H9 (cell line): ENCODE measurements at regions not wholly inside any gene's neighbourhood (a gene's known extent, or its start where the extent isn't known, plus 50 kb on each side); places are given as distances from the start of the nearest gene placed in this dataset.

Source experiments
- DNase-seq: peaks from one replicate; pipeline ENCODE4 v3.0.0-alpha.2; 2017
- H2AFZ ChIP-seq: one replicate; pipeline ENCODE4 v1.6.1; 2013; ENCODE audit warnings: mild to moderate bottlenecking, low read length, control low read depth, moderate library complexity
- H2AK5ac ChIP-seq: 2 replicates; pipeline ENCODE4 v1.6.1; 2013; ENCODE audit warnings: low read length, control low read depth, mixed read lengths; ENCODE audit not compliant: insufficient read length
- H2BK120ac ChIP-seq: one replicate; pipeline ENCODE4 v1.6.1; 2013; ENCODE audit warnings: low read depth, mild to moderate bottlenecking, low read length, control low read depth, inconsistent platforms; ENCODE audit not compliant: poor library complexity, severe bottlenecking
- H2BK12ac ChIP-seq: 2 replicates; pipeline ENCODE4 v1.6.1; 2013; ENCODE audit warnings: low read length, control low read depth, mixed read lengths, low read depth; ENCODE audit not compliant: insufficient read length
- H2BK15ac ChIP-seq: 2 replicates; pipeline ENCODE4 v1.6.1; 2013; ENCODE audit warnings: low read depth, low read length, control low read depth
- H2BK20ac ChIP-seq: one replicate; pipeline ENCODE4 v1.6.1; 2013; ENCODE audit warnings: low read depth, mild to moderate bottlenecking, low read length, control low read depth, inconsistent platforms; ENCODE audit not compliant: poor library complexity, severe bottlenecking
- H2BK5ac ChIP-seq: 2 replicates; pipeline ENCODE4 v1.6.1; 2013; ENCODE audit warnings: low read length, control low read depth, mixed read lengths; ENCODE audit not compliant: insufficient read length
- H3K14ac ChIP-seq: 2 replicates; pipeline ENCODE4 v1.6.1; 2013; ENCODE audit warnings: low read length, control low read depth; ENCODE audit not compliant: insufficient read depth
- H3K18ac ChIP-seq: 2 replicates; pipeline ENCODE4 v1.6.1; 2013; ENCODE audit warnings: low read depth, mild to moderate bottlenecking, mixed read lengths, low read length, control low read depth; ENCODE audit not compliant: insufficient read length
- H3K23ac ChIP-seq: 2 replicates; pipeline ENCODE4 v1.6.1; 2013; ENCODE audit warnings: low read length, control low read depth, mixed read lengths, low read depth; ENCODE audit not compliant: insufficient read length
- H3K23me2 ChIP-seq: 2 replicates; pipeline ENCODE4 v1.6.1; 2013; ENCODE audit warnings: low read depth, mild to moderate bottlenecking, mixed read lengths, low read length, control low read depth; ENCODE audit not compliant: insufficient read length, poor library complexity, severe bottlenecking
- H3K27ac ChIP-seq: 2 replicates; pipeline ENCODE4 v1.5.1; 2013; ENCODE audit warnings: low read length, control low read depth, mixed read lengths, low read depth; ENCODE audit not compliant: insufficient read length
- H3K27me3 ChIP-seq: 2 replicates; pipeline ENCODE4 v1.6.1; 2013; ENCODE audit warnings: low read length, control low read depth, inconsistent platforms; ENCODE audit not compliant: insufficient read depth
- H3K4ac ChIP-seq: 2 replicates; pipeline ENCODE4 v1.6.1; 2013; ENCODE audit warnings: low read depth, mild to moderate bottlenecking, control low read depth, inconsistent platforms, low read length, moderate library complexity
- H3K4me1 ChIP-seq: 2 replicates; pipeline ENCODE4 v1.6.1; 2013; ENCODE audit warnings: low read length, control low read depth, inconsistent platforms; ENCODE audit not compliant: insufficient read depth
- H3K4me2 ChIP-seq: 2 replicates; pipeline ENCODE4 v1.6.1; 2013; ENCODE audit warnings: low read length, control low read depth, mixed read lengths; ENCODE audit not compliant: insufficient read length, insufficient read depth
- H3K56ac ChIP-seq: 2 replicates; pipeline ENCODE4 v1.6.1; 2013; ENCODE audit warnings: low read depth, mild to moderate bottlenecking, mixed read lengths, low read length, control low read depth; ENCODE audit not compliant: insufficient read length
- H3K79me1 ChIP-seq: 2 replicates; pipeline ENCODE4 v1.6.1; 2013; ENCODE audit warnings: low read depth, mild to moderate bottlenecking, moderate library complexity, low read length, control low read depth, inconsistent platforms; ENCODE audit not compliant: insufficient read depth, poor library complexity, severe bottlenecking
- H3K79me2 ChIP-seq: 2 replicates; pipeline ENCODE4 v1.6.1; 2013; ENCODE audit warnings: low read length, control low read depth, inconsistent platforms; ENCODE audit not compliant: insufficient read depth
- H3K9ac ChIP-seq: 2 replicates; pipeline ENCODE4 v1.6.1; 2013; ENCODE audit warnings: low read length, control low read depth, mixed read lengths; ENCODE audit not compliant: insufficient read length; ENCODE audit errors: extremely low read depth
- H3K9me3 ChIP-seq: one replicate; pipeline ENCODE4 v1.6.1; 2013; ENCODE audit warnings: low read depth, low read length, inconsistent platforms; ENCODE audit not compliant: control insufficient read depth
- H3T11ph ChIP-seq: one replicate; pipeline ENCODE4 v1.6.1; 2013; ENCODE audit warnings: mild to moderate bottlenecking, low read length, control low read depth, inconsistent platforms
- H4K20me1 ChIP-seq: one replicate; pipeline ENCODE4 v1.6.1; 2013; ENCODE audit not compliant: control insufficient read depth, insufficient read length, insufficient read depth
- H4K5ac ChIP-seq: 2 replicates; pipeline ENCODE4 v1.6.1; 2013; ENCODE audit warnings: low read depth, mild to moderate bottlenecking, mixed read lengths, low read length, control low read depth; ENCODE audit not compliant: insufficient read length
- H4K8ac ChIP-seq: replicated peaks from 2 replicates; pipeline ENCODE4 v1.6.1; 2013; ENCODE audit warnings: low read length, control low read depth, mixed read lengths, low read depth; ENCODE audit not compliant: insufficient read length
- H4K91ac ChIP-seq: 2 replicates; pipeline ENCODE4 v1.6.1; 2013; ENCODE audit warnings: low read depth, mild to moderate bottlenecking, moderate library complexity, mixed read lengths, low read length, control low read depth; ENCODE audit not compliant: insufficient read length
- H3K27ac Mint-ChIP-seq, 3 experiments: 2 replicates in 2 of 3; 3 replicates in 1 of 3; pipeline ENCODE4 v1.8.0; 2020 to 2021; ENCODE audit warnings: mixed read lengths in 3 of 3, mild to moderate bottlenecking in 1 of 3, moderate library complexity in 1 of 3
- H3K27me3 Mint-ChIP-seq: 2 replicates; pipeline ENCODE4 v1.8.0; 2021; ENCODE audit warnings: low read depth, mild to moderate bottlenecking, moderate library complexity, mixed read lengths
- H3K36me3 Mint-ChIP-seq, 3 experiments: 2 replicates in 2 of 3; 3 replicates in 1 of 3; pipeline ENCODE4 v1.8.0; 2020 to 2021; ENCODE audit warnings: low read depth in 3 of 3, mixed read lengths in 3 of 3; ENCODE audit not compliant: insufficient read depth in 1 of 3
- H3K4me1 Mint-ChIP-seq, 2 experiments: 2 replicates each; pipeline ENCODE4 v1.8.0; 2020; ENCODE audit warnings: mixed read lengths in 2 of 2
- H3K4me3 Mint-ChIP-seq, 2 experiments: 2 replicates in 1 of 2; 3 replicates in 1 of 2; pipeline ENCODE4 v1.8.0; 2020 to 2021; ENCODE audit warnings: mild to moderate bottlenecking in 2 of 2, mixed read lengths in 2 of 2, moderate library complexity in 1 of 2
- H3K9me3 Mint-ChIP-seq, 2 experiments: 2 replicates in 1 of 2; 3 replicates in 1 of 2; pipeline ENCODE4 v1.8.0; 2020; ENCODE audit warnings: mild to moderate bottlenecking in 2 of 2, mixed read lengths in 2 of 2, moderate library complexity in 1 of 2
- whole genome bisulfite sequencing: extraction: QIAGEN DNeasy Blood & Tissue Kit; methylation state at CpG from one replicate; pipeline ENCODE4 v1.1.7; 2013; ENCODE audit warnings: missing lambda C conversion rate, low lambda C conversion rate, mixed read lengths; ENCODE audit not compliant: insufficient read length; ENCODE audit errors: extremely low coverage; 5-methylcytosine and 5-hydroxymethylcytosine counted together
- TF ChIP-seq, protein P1 (sequence below): fragments of 200-600 bp; sonication (generic); conservative IDR thresholded peaks from 3 replicates; pipeline ENCODE4 v1.8.0; 2021; ENCODE audit warnings: antibody characterized with exemption, mild to moderate bottlenecking

DNA sequence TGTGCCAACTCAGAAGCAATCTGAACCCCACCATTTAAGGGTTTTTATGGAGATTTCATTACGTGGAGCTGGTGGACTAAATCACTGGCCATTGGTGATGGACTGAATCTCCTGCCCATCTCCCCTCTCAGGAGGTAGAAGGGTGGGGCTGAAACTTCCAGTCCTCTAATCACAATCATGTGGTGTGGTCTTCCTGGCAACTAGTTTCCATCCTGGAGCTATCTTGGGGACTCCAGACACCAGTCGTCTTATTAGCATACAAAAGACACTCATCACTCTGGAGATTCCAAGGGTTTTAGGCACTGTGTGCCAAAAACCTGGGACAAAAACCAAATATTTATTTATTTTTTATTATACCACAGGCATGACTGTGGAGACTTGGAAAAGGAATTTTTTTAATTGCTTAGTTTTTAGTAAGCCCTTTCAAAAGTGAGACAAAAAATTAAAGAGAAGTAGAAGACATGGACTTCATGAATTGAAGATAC is 203.6 kb downstream of the WNT5A start:
- no peaks in the 10 kb centered on the region; a peak in 2 of 7 replicates for H3K36me3 Mint-ChIP-seq
- Histone ChIP-seq H4K8ac (no peak overlapping the region), H2BK20ac (no peak overlapping the region), H3T11ph (no peak overlapping the region), H3K23me2 (no peaks in the 10 kb centered on the region), H3K27ac (no peak overlapping the region), H3K4me2 (no peak overlapping the region), H4K5ac (no peak overlapping the region), H3K18ac (peak overlapping the region; percentile 72), H4K20me1 (no peaks in the 10 kb centered on the region), H4K91ac (no peak overlapping the region), H3K27me3 (no peaks in the 10 kb centered on the region), H3K9ac (no peak overlapping the region), H3K79me1 (no peaks in the 10 kb centered on the region), H2AFZ (peak overlapping the region; percentile 80), H2BK5ac (no peak overlapping the region), H3K23ac (no peak overlapping the region), H2BK15ac (no peak overlapping the region), H3K56ac (peak overlapping the region; percentile 24), H3K14ac (no peak overlapping the region), H2BK120ac (no peak overlapping the region), H3K4ac (no peak overlapping the region), H2AK5ac (no peak overlapping the region), H3K9me3 (no peaks in the 10 kb centered on the region), H2BK12ac (peak overlapping the region; percentile 76), H3K4me1 (peaks cover 5% of the 10 kb centered on the region; the same call in 1 of the 2 replicates), H3K79me2 (no peaks in the 10 kb centered on the region)
- TF ChIP-seq, protein P1, sequence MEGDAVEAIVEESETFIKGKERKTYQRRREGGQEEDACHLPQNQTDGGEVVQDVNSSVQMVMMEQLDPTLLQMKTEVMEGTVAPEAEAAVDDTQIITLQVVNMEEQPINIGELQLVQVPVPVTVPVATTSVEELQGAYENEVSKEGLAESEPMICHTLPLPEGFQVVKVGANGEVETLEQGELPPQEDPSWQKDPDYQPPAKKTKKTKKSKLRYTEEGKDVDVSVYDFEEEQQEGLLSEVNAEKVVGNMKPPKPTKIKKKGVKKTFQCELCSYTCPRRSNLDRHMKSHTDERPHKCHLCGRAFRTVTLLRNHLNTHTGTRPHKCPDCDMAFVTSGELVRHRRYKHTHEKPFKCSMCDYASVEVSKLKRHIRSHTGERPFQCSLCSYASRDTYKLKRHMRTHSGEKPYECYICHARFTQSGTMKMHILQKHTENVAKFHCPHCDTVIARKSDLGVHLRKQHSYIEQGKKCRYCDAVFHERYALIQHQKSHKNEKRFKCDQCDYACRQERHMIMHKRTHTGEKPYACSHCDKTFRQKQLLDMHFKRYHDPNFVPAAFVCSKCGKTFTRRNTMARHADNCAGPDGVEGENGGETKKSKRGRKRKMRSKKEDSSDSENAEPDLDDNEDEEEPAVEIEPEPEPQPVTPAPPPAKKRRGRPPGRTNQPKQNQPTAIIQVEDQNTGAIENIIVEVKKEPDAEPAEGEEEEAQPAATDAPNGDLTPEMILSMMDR: no peak
- H3K4me1 Mint-ChIP-seq: peaks cover 21 to 23% of the 10 kb centered on the region in 2 experiments
- no CpG with 5 or more reads among the region's 2 CpGs for WGBS
- H3K9me3 Mint-ChIP-seq: no peaks in the 10 kb centered on the region; a peak in 2 of 5 replicates
- H3K4me3 Mint-ChIP-seq: no peak overlapping the region
- no peak for DNase-seq
- H3K27ac Mint-ChIP-seq: peak overlapping the region in 2 of 3 experiments; percentile 40 to 54; a peak in 1 of 7 replicates
- H3K27me3 Mint-ChIP-seq: no peaks in the 10 kb centered on the region
